ENCODE measurements at regions not wholly inside any gene's neighbourhood (a gene's known extent, or its start where the extent isn't known, plus 50 kb on each side); places are given as distances from the start of the nearest gene placed in this dataset.
A peak's percentile ranks its signal among the peaks of the same experiment; 100 is the strongest.

- DNase-seq: no peak
These were observed 106.9 kb downstream of the SMIM20 start for GRCh38 chr4:26020881-26021280.

GRCh38 chr4:26021417-26022345, 107.7 kb downstream of the SMIM20 start:
- DNase-seq: no peak

- DNase-seq: peak; percentile 59
These were observed 108.6 kb downstream of the SMIM20 start for GRCh38 chr4:26022346-26023202.

GRCh38 chr4:26023203-26023972, 109.4 kb downstream of the SMIM20 start:
- DNase-seq: no peak

GRCh38 chr4:26024079-26024478, 110.1 kb downstream of the SMIM20 start:
- no peak for DNase-seq

GRCh38 chr4:26028133-26028792, 114.2 kb downstream of the SMIM20 start:
- DNase-seq: no peak

- DNase-seq: no peak
These were observed 115.0 kb downstream of the SMIM20 start for GRCh38 chr4:26028793-26029567.

- no peak for DNase-seq
These were observed 115.6 kb downstream of the SMIM20 start for GRCh38 chr4:26029568-26030131.

- no peak for DNase-seq
These were observed 116.2 kb downstream of the SMIM20 start for GRCh38 chr4:26030260-26030667.

GRCh38 chr4:26030780-26031179, 116.8 kb downstream of the SMIM20 start:
- no peak for DNase-seq

- no peak for DNase-seq
These were observed 117.7 kb downstream of the SMIM20 start for GRCh38 chr4:26031704-26032103.

GRCh38 chr4:26032142-26032541, 118.1 kb downstream of the SMIM20 start:
- no peak for DNase-seq

- peak; percentile 5 for DNase-seq
These were observed 118.8 kb downstream of the SMIM20 start for GRCh38 chr4:26032630-26033317.

- no peak for DNase-seq
These were observed 119.4 kb downstream of the SMIM20 start for GRCh38 chr4:26033389-26033788.

- no peak for DNase-seq
These were observed 120.8 kb downstream of the SMIM20 start for GRCh38 chr4:26034849-26035248.

GRCh38 chr4:26035921-26036320, 121.9 kb downstream of the SMIM20 start:
- DNase-seq: no peak

- DNase-seq: no peak
These were observed 125.8 kb downstream of the SMIM20 start for GRCh38 chr4:26039639-26040359.

GRCh38 chr4:26044524-26044923, 130.5 kb downstream of the SMIM20 start:
- DNase-seq: no peak

GRCh38 chr4:26044983-26045382, 131.0 kb downstream of the SMIM20 start:
- no peak for DNase-seq

- DNase-seq: no peak
These were observed 133.8 kb downstream of the SMIM20 start for GRCh38 chr4:26047795-26048194.

Data from NCI-H2081 treated with DMSO at 0.1 percent for 48 hours (cell line).